Brain pericyte (primary cell): ENCODE measurements at regions not wholly inside any gene's neighbourhood (a gene's known extent, or its start where the extent isn't known, plus 50 kb on each side); places are given as distances from the start of the nearest gene placed in this dataset.

Experiments
- DNase-seq: peaks from one replicate; pipeline ENCODE4 v3.0.0-alpha.2; 2012; ENCODE audit warnings: low read depth, low spot score

DNA sequence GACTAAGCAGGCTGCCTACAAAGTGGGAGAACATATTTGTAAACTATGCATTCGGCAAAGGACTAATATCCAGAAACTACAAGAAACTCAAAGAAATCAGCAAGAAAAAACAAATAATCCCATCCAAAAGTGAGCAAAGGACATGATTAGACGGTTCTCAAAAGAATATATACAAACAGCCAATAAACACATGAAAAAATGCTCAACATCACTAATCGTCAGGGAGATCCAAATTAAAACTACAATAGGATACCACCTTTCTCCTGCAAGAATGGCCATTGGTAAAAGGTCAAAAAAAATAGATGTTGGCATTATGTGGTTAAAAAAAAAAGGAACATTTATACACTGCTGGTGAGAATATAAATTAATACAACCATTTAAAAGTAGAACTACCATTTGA is 259.6 kb upstream of the SLITRK3 start:
- no peak for DNase-seq

DNA sequence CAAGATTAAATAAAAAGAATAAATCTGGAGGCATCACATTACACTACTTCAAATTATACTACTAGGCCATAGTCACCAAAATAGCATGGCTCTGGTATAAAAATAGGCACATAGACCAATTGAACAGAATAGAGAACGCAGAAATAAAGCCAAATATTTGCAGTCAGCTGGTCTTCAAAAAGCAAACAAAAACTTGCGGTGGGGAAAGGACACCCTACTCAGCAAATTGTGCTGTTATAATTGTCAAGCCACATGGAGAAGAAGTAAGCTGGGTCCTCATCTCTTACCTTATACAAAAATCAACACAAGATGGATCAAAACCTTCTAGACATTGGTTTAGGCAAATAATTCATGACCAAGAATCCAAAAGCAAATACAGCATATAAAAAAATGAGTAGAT is 259.2 kb upstream of the SLITRK3 start:
- no peak for DNase-seq

DNA sequence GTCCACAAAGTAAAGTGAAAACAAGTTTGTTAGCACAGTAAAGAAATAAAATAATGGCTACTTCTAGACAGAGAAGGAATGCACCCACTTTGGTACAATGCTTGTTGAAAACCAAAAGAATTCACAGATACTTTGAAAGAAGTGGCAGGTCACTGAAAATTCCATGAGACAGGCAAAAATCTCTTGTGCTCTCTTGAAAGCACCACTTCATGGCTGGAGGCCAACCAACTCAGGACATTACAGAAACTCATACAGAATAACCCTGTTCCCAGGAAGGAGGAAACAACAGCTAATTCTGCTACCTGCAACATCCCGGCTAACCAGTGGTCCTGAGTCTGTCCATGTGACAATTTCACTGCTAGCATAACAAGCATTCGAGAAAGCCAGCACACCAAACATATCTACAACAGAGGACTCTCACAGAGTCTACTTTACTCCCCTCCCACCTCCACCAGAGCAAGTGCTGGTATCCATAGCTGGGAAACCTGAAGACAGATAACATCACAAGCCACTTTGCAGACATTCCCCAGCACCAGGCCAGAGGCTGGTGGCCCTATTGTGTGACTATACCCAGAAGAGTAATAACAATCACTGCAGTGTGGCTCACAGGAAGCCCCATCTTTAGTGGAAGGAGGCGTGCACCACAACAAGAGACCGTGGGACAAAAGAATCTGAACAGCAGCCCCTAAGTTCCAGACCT is 255.3 kb upstream of the SLITRK3 start:
- DNase-seq, result no peak

DNA sequence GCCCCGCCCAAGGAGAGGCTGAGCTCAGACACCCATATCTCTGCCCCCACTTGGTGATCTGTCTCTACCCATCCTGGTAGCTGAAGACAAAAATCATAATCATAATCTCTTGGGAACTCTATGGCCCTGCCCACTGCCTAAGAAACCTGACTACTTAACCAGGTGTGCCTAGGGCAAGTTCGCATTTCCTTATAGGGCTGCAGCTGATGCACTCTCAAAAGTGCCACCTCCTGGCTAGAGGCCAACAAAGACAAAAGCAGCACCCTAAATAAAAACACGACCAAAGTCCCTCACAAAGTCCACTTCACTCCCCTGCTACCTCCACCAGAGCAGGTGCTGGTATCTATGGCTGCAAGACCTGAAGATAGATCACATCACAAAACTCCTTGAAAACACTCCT is 250.4 kb upstream of the SLITRK3 start:
- no peak for DNase-seq

DNA sequence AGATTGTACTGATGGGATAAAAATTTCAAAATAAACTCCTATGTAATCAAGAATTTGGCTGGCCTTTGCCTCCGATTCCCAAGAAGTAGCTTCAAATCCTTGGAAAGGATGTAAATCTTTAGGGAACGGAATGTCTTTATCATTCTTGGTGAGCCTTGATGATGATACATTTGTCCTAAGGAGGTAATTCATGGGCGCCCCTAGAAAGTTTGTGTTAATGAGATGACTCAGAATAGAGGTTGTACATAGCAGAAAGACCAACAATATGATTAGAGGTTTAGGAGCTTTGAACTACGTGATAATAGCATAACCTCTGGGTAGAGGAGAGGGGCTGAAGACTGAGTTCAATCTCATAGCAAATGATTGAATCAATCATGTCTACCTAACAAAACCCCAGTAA is 248.6 kb upstream of the SLITRK3 start:
- DNase-seq, result no peak

DNA sequence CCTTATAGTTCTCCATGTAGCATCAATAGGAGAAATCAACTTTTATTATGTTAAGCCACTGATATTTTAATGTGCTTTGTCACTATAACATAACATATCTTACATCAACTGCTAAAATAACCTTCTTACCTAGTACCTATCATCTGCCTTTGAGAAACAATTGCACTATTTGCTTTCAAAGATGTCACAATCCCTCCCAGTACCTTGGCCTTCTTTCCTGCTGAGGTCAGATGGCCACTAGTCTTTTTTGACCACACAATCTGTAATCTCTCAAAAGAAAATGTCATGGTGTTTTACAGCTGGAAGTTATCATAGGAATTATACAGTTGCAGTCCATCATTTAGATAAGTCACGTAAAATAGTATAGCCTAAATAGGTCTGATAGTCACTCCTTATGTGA is 247.5 kb upstream of the SLITRK3 start:
- DNase-seq, result no peak

DNA sequence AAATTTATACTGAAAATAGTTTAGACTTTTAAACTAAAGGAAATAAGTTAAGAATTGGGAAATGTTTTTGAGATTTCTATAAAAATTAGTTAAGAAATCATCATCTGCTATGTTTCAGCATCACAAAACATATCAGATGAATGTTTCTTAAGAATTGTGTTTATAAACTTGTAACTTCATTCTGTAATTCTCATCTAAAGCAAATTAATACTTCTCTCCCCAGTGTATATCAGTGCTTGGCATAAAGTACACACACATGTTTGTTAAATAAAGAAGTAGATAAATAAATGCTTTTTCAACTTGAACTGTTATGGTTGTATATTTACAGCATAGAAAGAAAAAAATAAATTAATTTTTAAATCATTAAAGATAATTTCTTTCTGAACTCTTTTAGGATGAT is 245.9 kb upstream of the SLITRK3 start:
- no peak for DNase-seq

DNA sequence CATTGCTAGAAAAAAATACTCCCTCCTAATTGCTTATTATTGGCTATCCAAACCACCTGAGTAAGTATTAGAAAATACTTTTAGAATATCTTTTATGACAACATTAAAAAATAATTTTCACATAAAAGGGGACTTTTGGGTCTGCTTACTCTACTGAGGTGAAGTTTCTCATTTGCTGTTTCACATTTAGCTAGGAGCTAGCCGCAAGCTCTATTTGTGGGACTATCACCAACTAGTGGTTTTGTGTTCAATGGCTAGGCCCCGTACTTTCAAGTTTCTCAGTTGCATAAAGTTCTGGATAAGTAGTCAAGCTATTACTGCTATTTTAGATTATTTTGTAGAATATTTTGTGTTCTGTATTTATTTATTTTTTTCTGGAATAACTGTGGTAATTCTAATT is 244.2 kb upstream of the SLITRK3 start:
- DNase-seq, result no peak

DNA sequence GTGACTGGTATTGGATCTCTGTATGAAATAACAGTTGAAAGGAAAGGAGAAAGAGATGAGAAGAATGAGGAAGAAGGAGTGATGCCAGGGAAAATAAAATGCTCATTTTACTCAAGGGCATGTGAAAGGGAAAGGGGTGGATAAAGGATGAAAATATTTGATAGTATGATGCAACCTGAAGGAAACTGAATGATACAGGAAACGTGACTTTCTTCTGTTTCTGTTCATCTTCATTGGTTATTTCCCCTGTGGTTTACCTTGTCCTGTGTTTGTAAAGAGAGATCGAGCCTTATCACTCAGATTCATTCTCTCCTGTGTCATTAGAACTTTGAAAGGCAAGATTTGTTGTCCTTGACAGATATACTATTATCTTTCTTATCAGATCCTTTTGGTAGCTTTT is 243.6 kb upstream of the SLITRK3 start:
- no peak for DNase-seq

DNA sequence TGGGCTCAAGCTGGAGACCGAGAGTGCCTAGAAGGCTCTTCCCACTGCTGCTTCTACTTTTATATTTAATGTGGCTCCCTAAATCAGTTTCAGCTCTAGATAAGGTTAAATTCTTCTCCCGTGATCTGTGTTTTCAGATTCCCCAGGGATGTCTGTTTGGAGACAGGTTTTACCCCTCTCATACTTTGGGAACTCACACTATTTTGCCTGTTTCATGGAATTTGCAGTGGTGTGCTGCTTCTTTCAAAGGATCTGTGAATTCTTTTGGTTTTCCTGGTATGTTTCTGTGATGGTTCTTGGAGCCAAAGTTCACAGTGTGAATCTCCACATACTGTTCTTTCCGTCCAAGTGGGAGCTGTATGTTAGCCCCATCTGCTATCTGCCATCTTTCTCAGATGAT is 238.3 kb upstream of the SLITRK3 start:
- no peak for DNase-seq

DNA sequence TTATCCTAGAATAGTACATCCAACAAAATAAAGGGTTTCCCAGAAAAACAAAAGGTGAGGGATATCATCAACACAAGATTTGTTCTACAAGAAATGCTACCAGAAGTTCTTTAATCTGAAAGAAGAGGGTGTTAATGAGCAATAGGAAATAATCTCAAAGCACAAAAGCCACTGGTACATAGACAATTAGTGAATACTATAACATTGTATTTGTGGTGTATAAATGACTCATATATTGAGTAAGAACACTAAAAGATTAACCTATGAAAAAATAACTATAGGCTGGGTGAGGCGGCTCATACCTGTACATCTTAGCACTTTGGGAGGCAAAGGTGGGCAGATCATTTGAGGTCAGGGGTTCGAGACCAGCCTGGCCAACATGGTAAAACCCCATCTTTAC is 210.2 kb upstream of the SLITRK3 start:
- no peak for DNase-seq

DNA sequence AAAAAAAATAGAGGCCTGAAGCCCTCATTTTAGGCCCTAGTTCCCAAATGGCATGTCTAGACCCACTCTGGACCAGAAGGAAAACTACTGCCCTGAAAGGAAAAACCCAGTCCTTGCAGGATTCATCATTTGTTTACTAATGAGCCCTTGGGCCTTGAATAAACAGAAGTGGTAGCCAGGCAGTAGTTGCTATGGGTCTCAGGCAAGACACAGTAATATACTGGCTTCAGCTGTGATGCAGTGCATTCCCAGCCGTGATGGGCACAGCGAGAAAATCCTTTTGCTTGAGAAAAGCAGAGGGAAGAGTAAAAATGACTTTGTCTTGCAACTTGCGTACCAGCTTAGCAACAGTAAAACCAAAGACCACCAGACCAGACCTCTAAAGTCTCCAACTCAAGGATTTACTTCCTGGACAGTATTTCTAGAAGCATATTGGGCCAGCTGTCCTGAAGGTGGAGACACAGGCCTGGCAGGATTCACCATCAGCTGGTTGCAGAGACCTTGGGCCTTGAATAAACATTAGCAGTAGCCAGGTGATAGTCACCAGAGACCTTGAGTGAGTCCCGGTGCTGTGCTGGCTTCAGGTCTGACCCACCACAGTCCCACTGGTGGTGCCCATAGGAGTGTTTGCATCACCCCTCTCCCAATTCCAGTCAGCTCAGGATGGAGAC is 208.3 kb upstream of the SLITRK3 start:
- no peak for DNase-seq

DNA sequence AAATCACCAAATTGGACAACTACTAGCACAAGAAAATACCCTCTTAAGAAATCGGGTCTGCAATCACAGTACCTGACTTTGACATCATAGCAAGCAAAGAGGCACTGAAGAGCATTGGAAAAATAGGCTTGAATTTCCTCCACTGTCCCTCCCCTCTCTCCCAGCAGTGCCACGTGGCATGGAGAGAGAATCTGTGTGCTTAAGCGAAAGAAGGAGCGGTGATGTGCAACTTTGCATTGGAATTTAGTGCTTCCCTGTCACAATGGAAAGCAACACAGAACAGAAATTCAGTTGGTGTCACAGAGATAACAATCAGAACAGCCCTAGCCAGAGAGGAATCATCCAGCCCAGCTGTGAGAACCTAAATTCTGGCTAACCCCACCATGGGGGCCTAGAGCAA is 207.5 kb upstream of the SLITRK3 start:
- no peak for DNase-seq

DNA sequence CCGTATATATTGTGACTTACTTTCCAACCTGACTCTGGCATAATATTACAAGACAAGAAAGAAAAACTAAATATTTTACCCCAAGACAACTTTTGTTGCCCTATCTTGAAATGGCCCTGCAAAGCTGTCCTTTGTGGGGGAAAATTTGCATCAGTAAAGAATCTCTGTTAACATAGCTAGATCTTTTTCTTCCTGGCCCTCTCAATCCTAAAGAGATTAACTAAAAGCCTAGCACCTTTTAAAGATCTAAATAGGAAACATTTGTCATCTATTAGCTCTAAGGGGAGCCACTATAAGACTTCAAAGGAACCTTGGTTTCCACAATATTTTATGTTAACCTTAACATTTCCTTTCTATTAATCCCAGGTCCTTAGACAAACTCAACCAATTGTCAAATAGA is 199.0 kb upstream of the SLITRK3 start:
- DNase-seq, result no peak

DNA sequence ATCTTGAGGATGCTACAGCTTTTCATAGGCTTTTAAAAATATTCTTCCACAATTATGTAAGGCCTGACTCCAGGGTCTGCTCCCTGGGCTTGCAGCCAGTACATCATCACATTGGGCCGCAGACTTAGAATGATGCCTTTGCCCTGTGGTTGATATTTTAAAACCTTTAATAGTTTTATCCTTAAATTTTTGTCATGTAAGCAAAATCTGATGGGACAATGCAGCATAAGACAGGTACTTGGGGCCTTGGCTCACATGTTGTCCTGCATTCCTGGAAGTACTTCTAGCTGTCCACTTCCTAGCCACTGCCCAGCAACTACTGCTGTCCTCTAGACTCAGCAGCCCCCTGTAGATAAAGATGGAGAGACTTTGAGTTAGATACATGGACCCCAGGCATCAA is 197.3 kb upstream of the SLITRK3 start:
- no peak for DNase-seq

DNA sequence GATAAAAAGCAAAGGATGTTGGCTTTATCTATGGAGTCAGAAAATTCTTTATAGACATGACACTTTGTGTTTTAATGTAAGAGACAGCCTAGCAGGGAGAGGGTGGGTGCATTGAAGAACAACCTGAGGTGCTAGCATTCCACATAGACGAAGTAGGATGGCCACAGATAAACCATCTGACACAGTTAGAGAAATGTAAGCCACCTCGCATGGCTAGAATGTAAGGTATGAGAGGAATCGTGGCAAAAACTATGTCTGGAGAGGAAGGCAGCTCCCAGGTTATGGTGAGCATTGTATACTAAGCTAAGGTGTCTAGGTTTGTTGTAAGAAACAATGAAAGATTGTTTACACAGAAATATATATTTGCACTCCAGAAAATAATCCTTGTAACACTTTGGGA is 194.0 kb upstream of the SLITRK3 start:
- DNase-seq, result no peak

DNA sequence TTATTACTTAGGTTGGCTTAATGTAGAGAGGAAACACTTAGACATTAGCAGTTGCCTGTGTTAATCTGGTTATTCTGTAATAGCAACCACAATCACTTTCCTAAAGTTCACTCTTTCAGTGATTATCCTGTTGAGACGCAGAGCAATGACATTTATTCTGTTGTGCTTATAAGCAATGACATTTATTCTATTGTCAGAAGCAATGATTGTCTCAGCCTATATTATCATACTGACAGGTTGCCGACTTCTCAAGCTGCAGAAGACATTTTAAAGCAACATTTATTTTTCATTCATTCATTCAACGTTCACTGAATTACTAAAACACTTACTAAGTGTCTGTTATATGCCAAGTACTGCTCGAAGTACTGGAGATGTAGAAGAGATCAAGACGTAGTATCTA is 193.5 kb upstream of the SLITRK3 start:
- no peak for DNase-seq

DNA sequence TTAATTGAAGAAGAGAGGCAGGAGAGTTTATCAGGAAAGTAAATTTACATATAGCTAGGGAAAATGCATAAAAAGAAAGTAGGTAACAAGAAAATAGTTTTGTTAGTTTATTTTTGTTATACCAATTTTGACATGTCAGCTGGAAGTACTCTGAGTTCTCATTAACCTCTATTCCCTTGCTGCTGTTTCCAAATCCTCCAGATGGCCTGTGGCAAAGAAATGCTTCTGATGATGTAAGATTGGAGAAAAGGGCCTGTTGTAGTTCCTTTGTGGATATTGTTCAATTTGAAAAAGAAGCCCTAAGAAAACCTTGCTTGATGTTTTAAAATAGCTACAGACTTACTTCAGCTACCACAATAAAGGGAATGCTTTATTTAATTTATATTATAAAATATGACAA is 192.9 kb upstream of the SLITRK3 start:
- DNase-seq, result no peak

DNA sequence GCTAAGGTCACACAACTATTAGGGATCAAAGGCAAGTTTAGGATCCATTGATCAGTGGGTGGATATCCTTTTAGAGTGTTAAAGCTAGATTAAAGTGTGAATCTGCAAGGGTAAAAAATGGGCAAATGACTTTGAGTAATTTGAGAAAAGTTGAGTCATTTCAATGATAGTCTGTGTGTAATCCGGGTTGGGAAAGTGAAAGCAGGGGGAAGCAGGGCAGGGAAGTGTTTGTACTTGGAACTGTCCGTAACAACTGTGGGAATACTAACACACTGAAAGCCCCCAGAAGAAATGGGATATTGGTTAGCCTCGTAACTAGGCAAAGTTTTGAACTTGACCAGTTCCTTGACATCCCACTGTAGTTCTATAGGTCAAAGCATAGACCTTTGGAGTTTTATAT is 187.2 kb upstream of the SLITRK3 start:
- no peak for DNase-seq

DNA sequence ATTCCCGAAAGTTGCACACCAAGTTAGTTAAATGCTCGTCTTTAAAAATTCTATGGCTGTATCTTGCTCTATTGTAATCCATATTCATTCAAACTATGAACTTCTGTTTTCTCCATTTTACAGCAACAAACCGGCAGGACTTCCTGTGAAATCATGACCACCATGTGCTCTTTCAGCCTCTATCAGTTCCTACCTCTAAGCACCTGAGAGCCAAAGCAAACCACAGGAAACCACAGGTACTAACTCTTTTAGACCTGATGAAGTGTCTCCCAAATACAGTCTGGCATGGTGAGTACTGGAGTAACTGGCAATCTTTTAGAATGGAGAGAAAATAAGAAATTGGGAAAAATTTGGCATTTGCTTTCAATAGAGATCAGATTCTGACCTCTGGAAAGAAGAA is 186.5 kb upstream of the SLITRK3 start:
- DNase-seq, result no peak

DNA sequence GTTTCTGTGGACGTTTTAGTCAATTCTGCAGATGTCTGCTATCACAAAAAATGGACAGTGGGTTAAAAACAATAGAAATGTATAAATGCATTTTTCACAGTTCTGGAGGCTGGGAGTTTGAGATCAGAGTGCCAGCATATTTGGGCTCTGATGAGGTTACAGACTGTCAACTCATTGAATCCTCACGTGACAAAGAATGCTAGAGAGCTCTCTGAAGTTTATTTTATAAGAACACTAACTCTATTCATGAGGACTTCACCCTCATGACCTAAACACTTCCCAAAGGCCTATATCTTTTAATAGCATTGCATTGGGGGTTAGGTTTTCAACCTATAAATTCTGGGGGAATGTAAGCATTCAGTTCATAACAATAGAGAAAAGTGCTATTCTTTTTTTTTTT is 182.6 kb upstream of the SLITRK3 start:
- DNase-seq, result no peak

DNA sequence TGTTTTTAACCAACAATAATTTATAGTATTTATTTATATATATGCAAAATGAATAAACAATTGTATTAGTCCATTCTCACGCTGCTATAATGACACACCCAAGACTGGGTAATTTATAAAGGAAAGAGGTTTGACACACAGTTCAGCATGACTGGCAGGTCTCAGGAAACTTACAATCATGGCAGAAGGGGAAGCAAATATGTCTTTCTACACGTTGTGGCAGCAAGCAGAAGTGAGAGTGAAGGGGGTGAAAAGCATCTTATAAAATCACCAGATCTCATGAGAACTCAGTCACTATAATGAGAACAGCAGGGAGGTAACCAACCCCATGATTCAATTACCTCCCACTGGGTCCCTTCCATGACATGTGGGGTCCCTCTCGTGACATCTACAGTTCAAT is 162.8 kb upstream of the SLITRK3 start:
- DNase-seq, result no peak

DNA sequence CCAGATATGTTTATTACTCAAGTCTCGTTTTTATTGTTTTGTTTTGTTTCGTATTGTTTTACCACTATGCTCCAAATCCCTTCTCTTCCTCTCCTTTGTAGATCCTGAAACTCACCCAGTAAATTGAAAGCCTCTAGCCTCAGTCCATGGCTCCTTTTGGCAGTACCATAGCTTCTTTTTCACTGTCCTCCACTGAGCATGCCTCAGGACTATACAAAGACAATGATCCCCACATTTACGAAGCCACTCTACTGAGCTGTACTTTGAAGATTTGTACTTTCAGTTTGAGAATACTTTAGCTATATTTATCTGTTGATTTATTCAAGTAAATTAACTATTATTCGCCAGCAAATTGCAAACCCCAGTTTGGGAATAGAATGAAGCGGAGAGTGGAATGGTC is 159.1 kb upstream of the SLITRK3 start:
- no peak for DNase-seq

DNA sequence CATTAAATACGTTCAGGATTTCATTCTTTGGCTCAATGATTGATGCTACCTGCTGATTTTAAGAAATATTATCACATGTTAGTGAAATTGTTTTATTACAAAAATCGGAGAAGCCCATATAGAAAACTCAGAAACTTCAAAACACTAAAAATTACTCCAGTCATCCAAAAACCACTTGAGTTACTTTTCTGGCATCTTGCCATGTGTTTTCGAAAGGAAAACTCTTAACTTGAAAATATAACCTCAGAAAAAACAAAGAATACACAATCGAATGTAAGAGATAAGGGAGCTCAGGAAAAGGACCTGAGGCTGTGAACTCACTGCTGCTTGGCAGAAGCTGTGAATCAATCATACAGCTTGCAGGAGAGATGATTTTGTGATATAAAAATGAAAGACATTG is 151.3 kb upstream of the SLITRK3 start:
- no peak for DNase-seq
